ENCODE measurements at regions not wholly inside any gene's neighbourhood (a gene's known extent, or its start where the extent isn't known, plus 50 kb on each side); places are given as distances from the start of the nearest gene placed in this dataset.
"Not testable (repeated sequence)": the region's sequence is repeated elsewhere in the genome, so short reads cannot be mapped to it uniquely, and the experiment has no call there.

GRCh38 chr1:206271153-206271552 is 67.8 kb downstream of the SRGAP2 start:
- H3K4me1 ChIP-seq (replicated peaks in 1 of 4; ENCODE audit: control insufficient read depth in 3 of 4, insufficient read depth in 4 of 4, low read length in 3 of 4); H3K23me2 ChIP-seq (ENCODE audit: low read depth, low read length); H3K14ac ChIP-seq (ENCODE audit: insufficient read length); H2BK12ac ChIP-seq (ENCODE audit: low read depth, low read length); H2AFZ ChIP-seq (ENCODE audit: low read length); H2BK20ac ChIP-seq (ENCODE audit: low read length); H3K56ac ChIP-seq (replicated peaks; ENCODE audit: insufficient read length, low read depth, low read length); H3K27ac ChIP-seq (ENCODE audit: low read depth, low read length); H4K8ac ChIP-seq (ENCODE audit: extremely low read depth, insufficient read depth, low read length); DNase-seq (ENCODE audit: low read depth in 1 of 2, low spot score in 2 of 2); POLR2A ChIA-PET (ENCODE audit: partially characterized antibody); H4K91ac ChIP-seq (replicated peaks; ENCODE audit: insufficient read length, low read length); CTCF ChIA-PET (ENCODE audit: partially characterized antibody); H3K27me3 ChIP-seq (replicated peaks in 1 of 4; ENCODE audit: control insufficient read depth in 3 of 4, extremely low read depth in 1 of 4, insufficient read depth in 3 of 4, low read length in 3 of 4); H3K23ac ChIP-seq (ENCODE audit: insufficient read length); H3K4me2 ChIP-seq (ENCODE audit: insufficient read depth in 1 of 2, low read depth in 2 of 2, low read length in 2 of 2); FAIRE-seq; H3K4me3 ChIP-seq (ENCODE audit: extremely low read depth in 1 of 4, insufficient read depth in 2 of 4, low read depth in 3 of 4, low read length in 4 of 4); H3K79me1 ChIP-seq (ENCODE audit: low read depth, low read length); H3K9me3 ChIP-seq (ENCODE audit: insufficient read depth in 2 of 2, low read depth in 1 of 2, low read length in 1 of 2); H3K18ac ChIP-seq (ENCODE audit: extremely low read depth, low read length); H2BK120ac ChIP-seq (replicated peaks; ENCODE audit: low read depth, low read length); H2AK5ac ChIP-seq (ENCODE audit: low read depth, low read length); H3K79me2 ChIP-seq (ENCODE audit: control insufficient read depth in 1 of 2, insufficient read depth in 2 of 2, low read length in 2 of 2); H3K36me3 ChIP-seq (ENCODE audit: control insufficient read depth in 2 of 4, insufficient read depth in 4 of 4, low read length in 3 of 4); H2BK15ac ChIP-seq (ENCODE audit: low read length); H3K9ac ChIP-seq (replicated peaks in 1 of 4; ENCODE audit: extremely low read depth in 1 of 4, low read depth in 3 of 4, low read length in 3 of 4); H4K20me1 ChIP-seq (replicated peaks in 1 of 2; ENCODE audit: control insufficient read depth in 1 of 2, insufficient read depth in 2 of 2, low read length in 2 of 2); H2BK5ac ChIP-seq (ENCODE audit: low read depth, low read length); H4K5ac ChIP-seq (ENCODE audit: insufficient read length, low read depth, low read length); H3K4ac ChIP-seq (replicated peaks; ENCODE audit: insufficient read length, low read depth, low read length): not testable (repeated sequence)
- WGBS, 2 experiments (ENCODE audit: extremely low coverage in 1 of 2, insufficient coverage in 1 of 2, insufficient read length in 1 of 2, insufficient replicate concordance in 2 of 2, low coverage in 1 of 2, low lambda C conversion rate in 2 of 2, missing lambda C conversion rate in 1 of 2), result no CpG with 5 or more reads among the region's 4 CpGs

- H3K79me2 ChIP-seq (ENCODE audit: control insufficient read depth in 1 of 2, insufficient read depth in 2 of 2, low read length in 2 of 2); H3K9me3 ChIP-seq (ENCODE audit: insufficient read depth in 2 of 2, low read depth in 1 of 2, low read length in 1 of 2); H3K23ac ChIP-seq (ENCODE audit: insufficient read length); H2BK20ac ChIP-seq (ENCODE audit: low read length); H2BK5ac ChIP-seq (ENCODE audit: low read depth, low read length); H2BK15ac ChIP-seq (ENCODE audit: low read length); H3K14ac ChIP-seq (ENCODE audit: insufficient read length); FAIRE-seq; H3K4ac ChIP-seq (replicated peaks; ENCODE audit: insufficient read length, low read depth, low read length); H3K18ac ChIP-seq (ENCODE audit: extremely low read depth, low read length); H3K4me2 ChIP-seq (ENCODE audit: insufficient read depth in 1 of 2, low read depth in 2 of 2, low read length in 2 of 2); H2BK120ac ChIP-seq (replicated peaks; ENCODE audit: low read depth, low read length); H3K36me3 ChIP-seq (ENCODE audit: control insufficient read depth in 2 of 4, insufficient read depth in 4 of 4, low read length in 3 of 4); H3K4me1 ChIP-seq (replicated peaks in 1 of 4; ENCODE audit: control insufficient read depth in 3 of 4, insufficient read depth in 4 of 4, low read length in 3 of 4); H3K23me2 ChIP-seq (ENCODE audit: low read depth, low read length); H3K27me3 ChIP-seq (replicated peaks in 1 of 4; ENCODE audit: control insufficient read depth in 3 of 4, extremely low read depth in 1 of 4, insufficient read depth in 3 of 4, low read length in 3 of 4); H3K79me1 ChIP-seq (ENCODE audit: low read depth, low read length); H4K8ac ChIP-seq (ENCODE audit: extremely low read depth, insufficient read depth, low read length); H4K20me1 ChIP-seq (replicated peaks in 1 of 2; ENCODE audit: control insufficient read depth in 1 of 2, insufficient read depth in 2 of 2, low read length in 2 of 2); H3K4me3 ChIP-seq (ENCODE audit: extremely low read depth in 1 of 4, insufficient read depth in 2 of 4, low read depth in 3 of 4, low read length in 4 of 4); H4K5ac ChIP-seq (ENCODE audit: insufficient read length, low read depth, low read length); H3K9ac ChIP-seq (replicated peaks in 1 of 4; ENCODE audit: extremely low read depth in 1 of 4, low read depth in 3 of 4, low read length in 3 of 4); CTCF ChIA-PET (ENCODE audit: partially characterized antibody); H3K27ac ChIP-seq (ENCODE audit: low read depth, low read length); H2AFZ ChIP-seq (ENCODE audit: low read length); H2BK12ac ChIP-seq (ENCODE audit: low read depth, low read length); DNase-seq (ENCODE audit: low read depth in 1 of 2, low spot score in 2 of 2); H4K91ac ChIP-seq (replicated peaks; ENCODE audit: insufficient read length, low read length); H2AK5ac ChIP-seq (ENCODE audit: low read depth, low read length); POLR2A ChIA-PET (ENCODE audit: partially characterized antibody); H3K56ac ChIP-seq (replicated peaks; ENCODE audit: insufficient read length, low read depth, low read length): not testable (repeated sequence)
- WGBS, 2 experiments (ENCODE audit: extremely low coverage in 1 of 2, insufficient coverage in 1 of 2, insufficient read length in 1 of 2, insufficient replicate concordance in 2 of 2, low coverage in 1 of 2, low lambda C conversion rate in 2 of 2, missing lambda C conversion rate in 1 of 2), result no CpG with 5 or more reads among the region's 1 CpG
Observed at GRCh38 chr1:206273104-206273503, 69.8 kb downstream of the SRGAP2 start.

Data from H1 (cell line).